Choroid plexus epithelial cell (primary cell): ENCODE measurements at regions not wholly inside any gene's neighbourhood (a gene's known extent, or its start where the extent isn't known, plus 50 kb on each side); places are given as distances from the start of the nearest gene placed in this dataset.

Experiments
- DNase-seq: peaks from one replicate; pipeline ENCODE4 v3.0.0-alpha.2; 2010; ENCODE audit warnings: low read depth
- H3K4me3 ChIP-seq: 2 replicates; pipeline ENCODE4 v1.5.1; 2011; ENCODE audit warnings: low read depth, mild to moderate bottlenecking, control low read depth, low read length, moderate library complexity
- TF ChIP-seq, protein P1 (sequence below): conservative IDR thresholded peaks from 2 replicates; pipeline ENCODE4 v1.5.1; 2011; ENCODE audit warnings: low read depth, mild to moderate bottlenecking, control low read depth, inconsistent platforms, low read length, moderate library complexity

DNA sequence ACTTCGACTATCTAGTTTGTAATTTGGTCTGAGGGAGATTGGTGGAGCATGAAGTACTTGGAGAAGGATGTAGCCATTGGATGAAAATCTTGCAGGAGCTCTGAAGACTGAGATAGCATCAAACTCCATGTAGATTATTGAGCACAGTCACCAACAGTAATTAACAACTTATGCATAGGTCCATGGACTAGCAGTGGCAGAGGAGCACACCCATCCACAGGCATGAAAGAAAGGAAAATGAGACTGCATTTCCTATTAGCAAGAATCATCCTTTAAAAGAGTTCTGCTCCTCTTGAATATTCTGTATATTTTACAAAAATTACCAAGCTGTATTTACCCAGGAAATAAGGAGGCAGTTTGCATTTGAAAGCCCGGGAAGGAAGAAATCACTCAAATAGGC lies 529.4 kb upstream of the ACTRT1 start:
- TF ChIP-seq, protein P1, sequence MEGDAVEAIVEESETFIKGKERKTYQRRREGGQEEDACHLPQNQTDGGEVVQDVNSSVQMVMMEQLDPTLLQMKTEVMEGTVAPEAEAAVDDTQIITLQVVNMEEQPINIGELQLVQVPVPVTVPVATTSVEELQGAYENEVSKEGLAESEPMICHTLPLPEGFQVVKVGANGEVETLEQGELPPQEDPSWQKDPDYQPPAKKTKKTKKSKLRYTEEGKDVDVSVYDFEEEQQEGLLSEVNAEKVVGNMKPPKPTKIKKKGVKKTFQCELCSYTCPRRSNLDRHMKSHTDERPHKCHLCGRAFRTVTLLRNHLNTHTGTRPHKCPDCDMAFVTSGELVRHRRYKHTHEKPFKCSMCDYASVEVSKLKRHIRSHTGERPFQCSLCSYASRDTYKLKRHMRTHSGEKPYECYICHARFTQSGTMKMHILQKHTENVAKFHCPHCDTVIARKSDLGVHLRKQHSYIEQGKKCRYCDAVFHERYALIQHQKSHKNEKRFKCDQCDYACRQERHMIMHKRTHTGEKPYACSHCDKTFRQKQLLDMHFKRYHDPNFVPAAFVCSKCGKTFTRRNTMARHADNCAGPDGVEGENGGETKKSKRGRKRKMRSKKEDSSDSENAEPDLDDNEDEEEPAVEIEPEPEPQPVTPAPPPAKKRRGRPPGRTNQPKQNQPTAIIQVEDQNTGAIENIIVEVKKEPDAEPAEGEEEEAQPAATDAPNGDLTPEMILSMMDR: no peak
- no peak for DNase-seq
- no peak overlapping the region for H3K4me3 ChIP-seq

DNA sequence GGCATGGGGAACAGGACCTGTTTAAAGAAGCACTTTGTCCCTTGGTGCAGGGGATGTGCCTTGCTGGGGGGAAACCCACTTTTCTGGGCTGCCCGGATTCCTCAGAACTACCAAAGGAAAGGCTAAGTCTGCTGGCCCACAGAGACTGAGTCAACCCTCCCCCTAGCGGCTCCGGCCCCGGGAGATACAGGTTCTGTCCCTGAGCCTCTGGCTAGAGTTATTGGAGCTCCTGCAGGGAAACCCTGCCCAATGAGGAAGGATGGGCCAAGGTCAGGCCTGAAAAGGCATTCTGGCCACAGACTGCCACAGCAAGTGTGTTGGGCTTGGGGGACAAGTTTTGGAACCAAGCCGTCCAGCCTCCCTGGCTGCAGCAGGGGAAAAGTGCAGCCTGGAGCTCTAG lies 490.9 kb upstream of the ACTRT1 start:
- TF ChIP-seq, protein P1: no peak
- DNase-seq: no peak

DNA sequence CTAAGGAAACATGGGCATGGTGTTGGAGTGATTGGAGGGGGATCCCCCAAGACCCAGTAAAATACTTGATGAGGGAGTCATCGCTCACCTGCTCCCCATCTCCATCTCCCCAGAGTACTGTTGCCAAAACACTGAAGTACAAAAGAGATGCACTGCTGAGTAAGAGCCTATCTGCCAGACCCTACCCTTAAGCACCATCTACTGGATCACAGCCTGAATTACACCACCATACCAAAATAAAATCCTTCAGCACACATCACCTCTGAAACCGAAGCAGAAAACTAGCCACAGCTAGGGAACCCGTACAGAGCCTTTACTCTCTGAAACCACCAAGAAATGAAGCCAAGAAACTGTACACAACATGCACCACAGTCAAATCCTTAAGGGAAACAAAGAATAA lies 466.3 kb upstream of the ACTRT1 start:
- peak; percentile 1 for DNase-seq
- TF ChIP-seq, protein P1: peak; percentile 9
- H3K4me3 ChIP-seq: no peak overlapping the region

More for the DNA sequence above, 490.9 kb upstream of the ACTRT1 start:
- H3K4me3 ChIP-seq: no peak overlapping the region

DNA sequence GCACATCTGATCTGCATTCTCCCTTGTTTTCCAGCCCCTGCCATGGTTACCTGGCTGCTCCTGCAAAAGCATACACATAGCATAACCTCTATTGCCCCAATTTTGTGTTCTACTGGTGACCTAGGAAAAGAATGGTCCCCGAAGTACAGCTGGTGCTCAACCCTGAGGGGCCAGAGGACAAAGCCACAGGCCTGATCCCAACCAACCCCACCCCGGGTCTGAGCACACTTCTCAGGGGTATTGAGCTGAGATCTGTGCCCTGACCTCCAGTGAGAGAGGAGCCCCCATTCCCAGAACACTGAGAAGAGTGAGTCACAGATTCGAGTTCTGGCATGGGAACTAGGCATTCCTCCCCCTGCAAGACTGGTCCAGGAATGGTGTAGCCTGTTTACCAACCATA lies 465.5 kb upstream of the ACTRT1 start:
- TF ChIP-seq, protein P1: no peak
- no peak overlapping the region for H3K4me3 ChIP-seq
- DNase-seq: no peak

DNA sequence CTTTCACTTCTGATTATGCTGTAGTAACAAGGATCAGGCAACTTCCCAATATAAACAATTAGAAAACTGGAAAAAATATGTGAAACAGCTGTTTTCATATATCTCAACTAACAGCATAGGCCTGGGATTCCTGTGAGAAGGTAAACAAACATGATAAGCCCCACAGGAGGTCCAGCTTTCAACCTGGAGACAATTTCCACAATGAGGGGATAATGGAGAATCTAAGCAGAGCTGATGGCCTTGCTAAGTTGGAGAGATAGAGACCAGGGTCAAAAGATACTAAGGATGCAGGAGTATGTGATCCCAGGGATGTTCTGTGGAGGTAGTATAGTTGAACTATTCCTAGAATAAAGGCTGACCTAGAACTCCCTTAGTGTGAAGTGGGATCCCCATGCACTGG lies 452.3 kb upstream of the ACTRT1 start:
- no peak overlapping the region for H3K4me3 ChIP-seq
- TF ChIP-seq, protein P1: no peak
- DNase-seq: no peak

DNA sequence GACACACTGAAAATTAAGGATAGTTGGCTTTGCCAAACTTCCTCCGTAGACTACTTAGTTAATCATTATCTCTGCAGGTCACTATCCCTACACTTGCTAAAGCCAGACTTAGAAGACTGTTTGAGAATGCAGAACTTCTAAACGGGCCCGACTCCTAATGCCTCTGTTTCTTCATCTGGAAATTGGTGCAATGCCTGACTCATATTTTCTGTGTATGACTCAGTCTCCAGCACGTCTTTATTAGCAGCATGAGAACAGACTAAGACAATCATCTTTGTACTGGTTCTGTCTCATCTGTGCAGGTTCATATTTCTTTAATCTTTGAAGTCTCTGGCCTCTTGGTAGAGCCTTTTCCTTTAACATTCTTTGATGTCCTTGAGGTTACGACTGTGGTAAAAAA lies 411.9 kb upstream of the ACTRT1 start:
- TF ChIP-seq, protein P1: no peak
- no peak for DNase-seq

DNA sequence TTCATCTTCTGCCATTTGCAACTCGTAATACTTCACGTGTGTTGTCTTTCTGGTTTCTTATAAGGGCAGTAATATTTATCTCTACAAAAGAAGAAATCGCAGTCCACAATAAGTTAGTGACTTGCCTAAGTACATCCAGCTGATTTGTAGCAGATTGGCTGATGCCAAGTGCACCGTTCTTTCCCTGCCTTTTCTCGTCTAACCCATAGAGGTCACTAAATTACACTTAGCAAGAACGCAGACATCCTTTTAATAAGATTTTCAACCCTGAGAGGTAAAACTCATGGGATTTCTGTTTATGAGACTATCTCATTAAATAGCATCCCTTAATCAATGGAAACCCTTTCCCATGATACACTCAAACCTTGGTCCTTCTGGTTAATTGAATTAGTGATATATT lies 408.6 kb upstream of the ACTRT1 start:
- no peak for DNase-seq
- H3K4me3 ChIP-seq: no peak overlapping the region
- TF ChIP-seq, protein P1: no peak

More for the DNA sequence above, 411.9 kb upstream of the ACTRT1 start:
- H3K4me3 ChIP-seq: no peak overlapping the region
